ENCODE measurements at regions not wholly inside any gene's neighbourhood (a gene's known extent, or its start where the extent isn't known, plus 50 kb on each side); places are given as distances from the start of the nearest gene placed in this dataset.

GRCh38 chr4:132824761-132825160, 324.3 kb upstream of the PCDH10 start:
- TF ChIP-seq EGR1 (IDR thresholded peaks at IDR 0.05; ENCODE audit: low read depth in 2 of 2), result no peak
- TF ChIP-seq CTCF (IDR thresholded peaks at IDR 0.05; ENCODE audit: low read depth, low read length, missing input control), result no peak
- TF ChIP-seq JUND (IDR thresholded peaks at IDR 0.05), result no peak
- TF ChIP-seq FOXA1 (IDR thresholded peaks at IDR 0.05), result no peak
- no peak for TF ChIP-seq SP1 (IDR thresholded peaks at IDR 0.05)
- TF ChIP-seq RAD21 (IDR thresholded peaks at IDR 0.05), result no peak
- TF ChIP-seq NR2F2 (IDR thresholded peaks at IDR 0.05), result no peak
- no peak for TF ChIP-seq ATF3 (IDR thresholded peaks at IDR 0.05)
- no peak for TF ChIP-seq ZBTB33 (IDR thresholded peaks at IDR 0.05)
- TF ChIP-seq REST (IDR thresholded peaks at IDR 0.05), result no peak
- TF ChIP-seq TAF1 (conservative IDR thresholded peaks at IDR 0.05), result no peak
- TF ChIP-seq HNF4A (conservative IDR thresholded peaks at IDR 0.05), result no peak

Data from liver (tissue), 3 donors.